A673 (cell line): ENCODE measurements at regions not wholly inside any gene's neighbourhood (a gene's known extent, or its start where the extent isn't known, plus 50 kb on each side); places are given as distances from the start of the nearest gene placed in this dataset.

Source experiments
- CTCF ChIP-seq: fragments of 300-800, 200-600 bp; sonication (generic); conservative IDR thresholded peaks from 2 replicates; pipeline ENCODE4 v1.5.1; 2017; ENCODE audit warnings: low read depth, mild to moderate bottlenecking, antibody characterized with exemption, low read length, moderate library complexity, mixed read lengths
- EZH2 ChIP-seq: fragments of 200-600 bp; sonication (generic); IDR thresholded peaks from 2 replicates; pipeline ENCODE4 v1.6.1; 2017; ENCODE audit warnings: borderline replicate concordance, low read depth, mild to moderate bottlenecking, mixed read lengths, antibody characterized with exemption, low read length; ENCODE audit not compliant: poor library complexity, severe bottlenecking

GRCh38 chr3:194075802-194076460 is 60.0 kb upstream of the HES1 start:
- TF ChIP-seq CTCF (no peak), EZH2 (no peak)
